ENCODE measurements at regions not wholly inside any gene's neighbourhood (a gene's known extent, or its start where the extent isn't known, plus 50 kb on each side); places are given as distances from the start of the nearest gene placed in this dataset.

DNA sequence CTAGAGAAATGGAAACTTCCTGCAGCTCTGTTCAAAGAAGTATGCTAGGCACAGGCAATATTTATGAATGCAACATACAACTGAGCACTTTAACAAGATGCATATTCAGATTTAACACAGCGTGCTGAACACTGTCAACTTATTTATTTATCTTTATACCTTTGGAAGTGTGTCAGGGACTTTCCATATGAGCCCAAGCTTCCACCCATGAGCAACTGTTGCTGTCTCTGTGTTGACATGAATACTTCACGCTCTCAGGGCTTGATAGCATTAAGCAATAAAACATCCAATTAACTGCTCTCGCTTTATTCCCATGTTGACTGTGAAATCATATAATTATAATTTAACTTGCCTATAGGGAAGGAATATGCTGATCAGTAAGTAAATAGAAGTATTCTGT, 116.6 kb upstream of the ROBO1 start:
- DNase-seq (ENCODE audit: low read depth) = no peak

DNA sequence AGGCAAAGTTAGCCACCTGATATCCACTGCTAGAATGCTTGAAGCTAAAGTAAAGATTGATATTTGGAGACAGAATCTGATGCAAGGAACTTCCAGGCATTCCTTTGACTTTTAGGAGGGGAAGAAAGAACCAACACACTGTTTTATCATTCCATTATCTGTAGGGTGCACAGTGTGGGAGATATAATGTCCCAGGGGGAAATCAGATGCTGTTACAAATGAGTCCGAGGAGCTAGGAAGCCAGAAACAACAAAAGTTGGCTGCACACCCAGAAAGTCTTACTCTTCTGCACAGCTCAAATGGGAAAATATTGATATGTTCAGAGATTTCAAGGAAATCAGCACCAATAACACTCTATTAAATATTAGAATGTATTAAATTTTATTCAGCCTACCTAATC, 113.6 kb upstream of the ROBO1 start:
- DNase-seq (ENCODE audit: low read depth) = no peak

DNA sequence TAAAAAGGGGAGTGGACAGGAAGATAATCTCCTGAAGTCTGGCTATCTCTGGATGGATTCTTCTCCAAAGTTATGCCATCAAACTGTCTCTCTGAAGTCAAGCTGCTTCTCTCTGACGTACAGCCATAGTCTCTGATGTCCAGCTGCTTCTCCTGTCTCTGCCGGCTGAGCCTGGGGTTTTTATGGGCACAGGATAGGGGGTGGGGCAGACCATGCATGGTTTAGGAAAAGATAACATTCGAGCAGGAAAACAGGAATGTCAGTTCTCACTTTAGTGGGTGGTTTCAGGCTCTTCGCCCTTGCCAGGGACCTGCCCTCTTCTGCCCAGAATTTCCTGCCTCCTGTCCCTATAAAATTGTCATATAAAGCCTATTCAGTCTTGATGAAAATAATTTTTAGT, 110.9 kb upstream of the ROBO1 start:
- no peak for DNase-seq (ENCODE audit: low read depth)

GRCh38 chr3:79874646-79875045, 106.8 kb upstream of the ROBO1 start:
- peak; percentile 4 for DNase-seq (ENCODE audit: low read depth)

- peak; percentile 65 for DNase-seq (ENCODE audit: low read depth)
These were observed 104.7 kb upstream of the ROBO1 start for GRCh38 chr3:79872483-79872882.

- peak; percentile 10 for DNase-seq (ENCODE audit: low read depth)
These were observed 103.9 kb upstream of the ROBO1 start for GRCh38 chr3:79871656-79872055.

- DNase-seq (ENCODE audit: low read depth) = no peak
These were observed 102.5 kb upstream of the ROBO1 start for GRCh38 chr3:79870313-79870620.

GRCh38 chr3:79869461-79870312, 101.9 kb upstream of the ROBO1 start:
- no peak for DNase-seq (ENCODE audit: low read depth)

DNA sequence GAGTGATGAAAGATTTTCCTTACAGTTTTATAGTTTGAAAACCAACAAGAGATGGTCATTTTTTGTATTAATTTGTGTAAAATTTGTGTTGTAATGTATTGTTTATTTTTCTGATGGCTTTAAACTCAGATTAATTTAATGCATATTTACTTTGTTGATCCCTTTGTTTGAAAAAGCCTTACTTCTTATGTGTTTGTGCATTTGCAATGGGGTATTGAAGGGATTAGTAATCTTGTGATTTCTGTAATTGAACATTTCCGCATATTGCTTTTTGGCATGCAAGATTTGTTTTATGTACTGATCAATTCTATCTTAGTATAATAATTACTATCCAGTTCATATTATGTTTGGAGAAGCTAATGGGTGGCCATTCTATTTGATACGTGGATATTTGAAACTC, 98.4 kb upstream of the ROBO1 start:
- DNase-seq (ENCODE audit: low read depth) = no peak

DNA sequence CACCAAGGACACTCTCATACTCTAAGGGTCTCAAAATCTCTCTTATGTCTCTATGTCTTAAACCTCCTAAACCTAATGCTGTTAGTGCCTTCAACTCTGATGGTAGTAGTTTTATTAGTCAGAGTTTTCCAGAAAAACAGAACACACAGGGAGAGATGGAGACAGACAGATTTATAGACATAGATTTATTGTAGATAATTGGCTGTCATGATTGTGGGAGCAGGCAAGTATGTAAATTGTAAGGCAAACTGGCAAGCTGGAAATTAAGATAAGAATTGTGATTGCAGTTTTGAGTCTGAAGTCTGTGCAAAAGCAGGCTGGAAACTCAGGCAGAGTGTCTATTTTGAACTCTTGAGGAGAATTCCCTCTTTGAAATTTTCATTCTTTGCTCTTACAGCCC, 96.3 kb upstream of the ROBO1 start:
- no peak for DNase-seq (ENCODE audit: low read depth)

DNA sequence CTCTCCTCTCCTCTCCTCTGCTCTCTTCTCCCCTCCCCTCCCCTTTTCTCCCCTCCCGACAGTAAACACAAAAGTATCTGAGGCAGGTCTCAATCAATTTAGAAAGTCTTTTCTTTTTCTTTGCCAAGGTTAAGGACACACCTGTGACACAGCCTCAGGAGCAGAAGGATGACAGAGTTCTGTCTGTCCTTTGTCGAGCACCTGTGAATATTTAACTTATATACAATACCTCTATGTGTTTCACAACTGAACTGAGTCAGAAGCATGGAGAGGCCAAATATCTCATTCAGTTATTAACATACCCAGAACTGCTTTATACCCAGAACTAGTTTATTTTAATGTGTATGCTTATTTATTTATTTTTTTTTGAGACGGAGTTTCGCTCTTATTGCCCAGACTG, 81.1 kb upstream of the ROBO1 start:
- no peak for DNase-seq (ENCODE audit: low read depth)

GRCh38 chr3:79847928-79848327, 80.1 kb upstream of the ROBO1 start:
- DNase-seq (ENCODE audit: low read depth) = no peak

DNA sequence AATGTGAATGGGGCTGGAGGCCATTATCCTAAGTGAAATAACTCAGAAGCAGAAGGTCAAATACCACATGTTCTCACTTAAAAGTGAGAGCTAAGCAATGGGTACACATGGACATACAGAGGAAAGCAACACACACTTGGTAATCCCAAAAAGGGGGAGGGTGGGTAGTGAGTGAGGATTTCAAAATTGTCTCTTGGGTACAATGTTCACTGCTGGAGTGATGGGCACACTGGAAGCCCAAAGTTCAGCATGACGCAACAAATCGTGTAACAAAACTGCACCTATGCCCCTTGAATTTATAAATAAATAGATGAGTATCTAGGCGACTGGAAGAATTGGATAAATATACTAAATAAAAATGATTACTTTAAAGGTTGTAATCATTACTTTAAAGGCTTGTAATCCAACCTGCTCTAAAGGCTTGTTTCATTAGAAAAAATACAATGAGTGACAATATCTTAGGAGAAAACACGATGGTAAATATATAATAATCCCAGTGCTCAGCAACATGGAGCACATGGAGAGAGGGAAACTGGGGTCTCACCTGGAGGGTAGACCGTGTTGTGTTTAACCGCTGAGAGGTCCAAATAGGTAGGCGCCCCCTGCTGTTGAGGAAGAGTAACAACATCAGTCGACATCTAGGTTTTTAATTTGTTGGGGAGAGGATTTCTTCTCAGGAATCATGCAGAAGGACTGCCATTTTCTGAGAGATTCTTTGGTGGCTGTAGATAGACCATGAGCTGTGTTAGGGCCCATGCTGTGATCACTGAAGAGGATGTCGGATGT, 78.5 kb upstream of the ROBO1 start:
- no peak for DNase-seq (ENCODE audit: low read depth)

DNA sequence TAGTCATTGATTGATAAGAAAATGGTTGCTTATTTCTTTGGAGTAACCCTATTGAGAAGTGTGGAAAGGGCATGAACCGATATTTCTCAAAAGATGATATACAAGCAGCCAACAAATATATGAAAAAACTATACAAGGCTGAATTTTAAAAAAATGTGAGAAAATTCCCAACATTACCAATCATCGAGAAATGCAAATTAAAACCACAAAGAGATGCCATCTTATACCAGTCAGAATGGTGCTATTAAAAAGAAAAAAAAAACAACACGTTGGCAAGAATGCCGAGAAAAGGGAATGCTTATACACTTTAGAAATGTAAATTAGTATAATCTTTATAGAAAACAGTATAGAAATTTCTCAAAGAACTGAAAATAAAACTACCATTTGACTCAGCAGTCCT, 77.7 kb upstream of the ROBO1 start:
- peak; percentile 16 for DNase-seq (ENCODE audit: low read depth)

GRCh38 chr3:79844176-79844575, 76.4 kb upstream of the ROBO1 start:
- no peak for DNase-seq (ENCODE audit: low read depth)

GRCh38 chr3:79843180-79843579, 75.4 kb upstream of the ROBO1 start:
- no peak for DNase-seq (ENCODE audit: low read depth)

DNA sequence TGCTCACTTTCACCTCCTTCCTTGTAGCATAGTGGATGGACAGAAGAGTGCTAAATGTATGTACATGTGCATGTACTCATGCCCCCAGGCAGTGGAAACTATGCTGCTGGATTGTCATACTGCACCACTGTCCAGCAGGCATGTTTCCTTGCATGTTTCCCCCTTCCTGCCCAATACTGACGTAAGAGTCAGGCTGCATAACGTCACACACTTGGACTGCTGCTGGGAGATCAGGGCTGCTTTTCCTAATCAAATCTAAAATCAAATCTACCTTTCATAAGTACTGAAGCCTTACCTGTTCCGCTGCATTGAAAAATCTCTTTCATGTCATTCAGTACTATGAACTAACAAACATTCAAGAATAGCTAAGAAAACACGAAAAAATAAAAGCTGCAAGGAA, 67.9 kb upstream of the ROBO1 start:
- DNase-seq (ENCODE audit: low read depth) = no peak

DNA sequence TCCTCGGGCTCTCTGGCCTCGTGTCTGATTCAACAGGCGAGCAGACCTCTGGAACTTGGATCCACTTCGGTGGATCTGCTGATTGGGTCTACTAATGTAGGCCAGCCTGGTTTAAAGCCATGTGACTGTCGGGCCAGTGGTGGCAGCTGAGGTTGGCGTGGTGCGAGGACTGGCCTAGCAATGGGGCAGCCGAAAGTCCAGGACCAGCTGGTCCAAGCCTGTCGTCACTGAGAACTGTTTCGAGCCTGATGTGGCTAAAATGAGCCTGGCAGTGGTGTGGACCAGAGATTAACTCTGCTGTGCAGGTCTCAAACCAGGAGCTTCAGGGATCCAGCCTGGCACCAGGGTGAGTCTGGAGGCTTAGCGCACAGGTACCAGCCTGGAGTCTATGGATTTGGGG, 56.4 kb upstream of the ROBO1 start:
- no peak for DNase-seq (ENCODE audit: low read depth)

GRCh38 chr3:79822076-79822475, 54.3 kb upstream of the ROBO1 start:
- no peak for DNase-seq (ENCODE audit: low read depth)

DNA sequence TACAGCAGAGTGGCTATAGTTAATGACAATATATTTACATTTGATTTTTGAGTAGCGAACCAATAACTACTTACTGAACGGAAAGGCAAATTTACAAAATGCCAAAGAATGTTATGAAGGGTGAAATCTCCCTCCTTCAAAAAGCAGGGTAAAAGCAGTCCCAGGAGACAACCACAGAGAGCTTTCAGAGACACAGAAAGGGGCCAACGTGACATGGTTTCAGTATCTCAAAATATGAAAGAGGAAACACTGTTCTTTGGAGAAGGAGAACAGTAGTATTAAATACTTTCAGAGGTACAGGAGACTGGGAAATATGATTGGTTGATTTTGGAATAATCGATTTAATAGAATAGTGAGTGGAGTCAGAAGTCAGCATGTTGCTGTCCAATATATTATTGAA, 52.3 kb upstream of the ROBO1 start:
- DNase-seq (ENCODE audit: low read depth) = no peak

DNA sequence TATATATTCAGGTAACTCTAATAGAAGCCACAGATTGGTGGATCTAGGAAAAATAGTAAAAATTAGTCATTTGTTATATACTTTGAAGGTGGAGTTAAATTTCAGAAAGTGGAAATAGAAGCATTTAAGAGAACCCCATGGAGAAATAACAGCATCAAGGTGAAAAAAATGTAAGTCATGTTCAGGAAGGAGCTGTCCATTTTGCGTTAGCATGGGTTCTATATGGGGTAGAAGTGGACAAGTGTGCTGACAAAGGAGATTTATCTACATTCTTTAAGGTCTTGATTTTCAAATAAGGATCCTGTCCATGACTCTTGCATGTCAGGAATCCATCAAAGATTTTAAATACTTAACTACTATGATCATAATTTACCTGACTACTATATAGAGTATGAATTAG, 50.2 kb upstream of the ROBO1 start:
- no peak for DNase-seq (ENCODE audit: low read depth)
